HFFc6 (cell line): ENCODE measurements at regions not wholly inside any gene's neighbourhood (a gene's known extent, or its start where the extent isn't known, plus 50 kb on each side); places are given as distances from the start of the nearest gene placed in this dataset.

Experiments used
- DNase-seq: peaks from one replicate; pipeline ENCODE4 v3.0.0-alpha.2; 2018
- H3K27ac Mint-ChIP-seq: 2 replicates; pipeline ENCODE4 v1.8.0; 2020; ENCODE audit warnings: mild to moderate bottlenecking, mixed read lengths
- H3K27me3 Mint-ChIP-seq: 2 replicates; pipeline ENCODE4 v1.8.0; 2021; ENCODE audit warnings: mild to moderate bottlenecking, moderate library complexity, mixed read lengths; ENCODE audit not compliant: insufficient read depth
- H3K36me3 Mint-ChIP-seq: 2 replicates; pipeline ENCODE4 v1.8.0; 2021; ENCODE audit warnings: low read depth, mixed read lengths
- H3K4me1 Mint-ChIP-seq: 2 replicates; pipeline ENCODE4 v1.8.0; 2020; ENCODE audit warnings: low read depth, mixed read lengths
- H3K4me3 Mint-ChIP-seq: 2 replicates; pipeline ENCODE4 v1.8.0; 2020; ENCODE audit warnings: mild to moderate bottlenecking, moderate library complexity, mixed read lengths
- H3K9me3 Mint-ChIP-seq: 2 replicates; pipeline ENCODE4 v1.8.0; 2020; ENCODE audit warnings: mild to moderate bottlenecking, mixed read lengths
- CTCF ChIP-seq: fragments of 200-600 bp; sonication (generic); IDR thresholded peaks from 2 replicates; pipeline ENCODE4 v1.5.0; 2021; ENCODE audit warnings: antibody characterized with exemption, mild to moderate bottlenecking

- H3K4me1 Mint-ChIP-seq = no peaks in the 10 kb centered on the region
These were observed 124.7 kb upstream of the WNT4 start for GRCh38 chr1:22267413-22268175.

GRCh38 chr1:22268327-22268726 lies 125.4 kb upstream of the WNT4 start:
- H3K4me3 Mint-ChIP-seq = no peak overlapping the region
- TF ChIP-seq CTCF = no peak
- H3K9me3 Mint-ChIP-seq = no peaks in the 10 kb centered on the region
- no peaks in the 10 kb centered on the region for H3K4me1 Mint-ChIP-seq
- DNase-seq = no peak
- H3K27ac Mint-ChIP-seq = no peak overlapping the region
- H3K36me3 Mint-ChIP-seq = no peaks in the 10 kb centered on the region
- H3K27me3 Mint-ChIP-seq = peaks cover 38% of the 10 kb centered on the region

More at GRCh38 chr1:22267413-22268175, 124.7 kb upstream of the WNT4 start:
- DNase-seq = no peak
- no peak for TF ChIP-seq CTCF
- Mint-ChIP-seq H3K36me3 (no peaks in the 10 kb centered on the region), H3K9me3 (no peaks in the 10 kb centered on the region), H3K4me3 (no peak overlapping the region), H3K27me3 (peaks cover 40% of the 10 kb centered on the region), H3K27ac (no peak overlapping the region)

GRCh38 chr1:22271847-22272801 lies 129.2 kb upstream of the WNT4 start:
- no peak overlapping the region for H3K27ac Mint-ChIP-seq
- H3K36me3 Mint-ChIP-seq = no peaks in the 10 kb centered on the region
- H3K4me1 Mint-ChIP-seq = peaks cover 9% of the 10 kb centered on the region
- no peaks in the 10 kb centered on the region for H3K9me3 Mint-ChIP-seq
- no peak overlapping the region for H3K4me3 Mint-ChIP-seq
- no peak for TF ChIP-seq CTCF
- DNase-seq = no peak
- H3K27me3 Mint-ChIP-seq = peaks cover 30% of the 10 kb centered on the region

- peaks cover 33% of the 10 kb centered on the region for H3K27me3 Mint-ChIP-seq
- H3K4me3 Mint-ChIP-seq = no peak overlapping the region
- H3K9me3 Mint-ChIP-seq = no peaks in the 10 kb centered on the region
- DNase-seq = no peak
- no peak for TF ChIP-seq CTCF
- H3K36me3 Mint-ChIP-seq = no peaks in the 10 kb centered on the region
- H3K4me1 Mint-ChIP-seq = peaks cover 9% of the 10 kb centered on the region
- no peak overlapping the region for H3K27ac Mint-ChIP-seq
These were observed 131.1 kb upstream of the WNT4 start for GRCh38 chr1:22273686-22274681.

- no peak for TF ChIP-seq CTCF
- Mint-ChIP-seq H3K4me1 (peaks cover 9% of the 10 kb centered on the region), H3K27me3 (peaks cover 27% of the 10 kb centered on the region), H3K9me3 (no peaks in the 10 kb centered on the region; the same call in 1 of the 2 replicates), H3K4me3 (no peak overlapping the region), H3K36me3 (no peaks in the 10 kb centered on the region), H3K27ac (no peak overlapping the region)
- DNase-seq = no peak
These were observed 132.3 kb upstream of the WNT4 start for GRCh38 chr1:22275167-22275566.
